HCT116 (cell line): ENCODE measurements at regions not wholly inside any gene's neighbourhood (a gene's known extent, or its start where the extent isn't known, plus 50 kb on each side); places are given as distances from the start of the nearest gene placed in this dataset.

Experiments used
- ATAC-seq: fragments of 200-7000 bp; cut with Tn5 transposase; 2 replicates; pipeline ENCODE4 v1.9.1; 2020; ENCODE audit warnings: mild to moderate bottlenecking, moderate library complexity
- BruUV-seq: library from RNA; stranded (reverse); fragments of 400-500 nt; replicated peaks from 2 replicates; lab custom pipeline; 2021; lab: Mats Ljungman, UMichigan
- CTCF ChIA-PET: fragments of 300-600 bp; sonication (Branson Sonifier 250); formaldehyde crosslinking; loops from one replicate; lab custom pipeline; 2021; ENCODE audit warnings: antibody characterized with exemption; lab: Charles Lee
- POLR2A ChIA-PET: fragments of 300-600, 350-600 bp; sonication (Branson Sonifier 250); formaldehyde crosslinking; loops from one replicate; lab custom pipeline; 2021; ENCODE audit warnings: antibody characterized with exemption; lab: Charles Lee
- RAD21 ChIA-PET, 2 experiments: fragments of 300-600 bp; sonication (Branson Sonifier 250); formaldehyde crosslinking; loops; one replicate each; lab custom pipeline; 2023; ENCODE audit warnings: low total read pairs in 2 of 2; ENCODE audit not compliant: uncharacterized antibody in 2 of 2, unreplicated experiment in 2 of 2, low non-redundant PET in 1 of 2; lab: Charles Lee
- DNase-seq: peaks from one replicate; pipeline ENCODE4 v3.0.0-alpha.2; 2010; ENCODE audit warnings: low read depth, low spot score
- H2AFZ ChIP-seq: fragments of 200-600 bp; shearing (Covaris generic), sonication (generic); 2 replicates; pipeline ENCODE4 v1.6.1; 2017; ENCODE audit warnings: low read depth, mixed run types, mixed read lengths, antibody characterized with exemption, low read length; ENCODE audit not compliant: poor library complexity, severe bottlenecking
- H3K27ac ChIP-seq: 2 replicates; pipeline ENCODE4 v1.5.1; 2012; ENCODE audit warnings: low read depth, low read length
- H3K27me3 ChIP-seq: fragments of 200-600 bp; sonication (generic); 2 replicates; pipeline ENCODE4 v1.6.1; 2016; ENCODE audit warnings: mixed run types, low read length, mixed read lengths; ENCODE audit not compliant: insufficient read depth
- H3K36me3 ChIP-seq, 2 experiments: fragments of 200-500 bp in 1 of 2; fragments of 200-600 bp in 1 of 2; sonication (Bioruptor generic) in 1 of 2; sonication (generic) in 1 of 2; 2 replicates each; pipeline versions ENCODE4 v1.5.1 to v1.6.1; 2014 to 2016; ENCODE audit warnings: low read length in 2 of 2, inconsistent platforms in 1 of 2, mixed read lengths in 1 of 2, mixed run types in 1 of 2; ENCODE audit not compliant: insufficient read depth in 2 of 2, control insufficient read depth in 1 of 2
- H3K4me1 ChIP-seq, 2 experiments: fragments of 200-600 bp in 1 of 2; sonication (generic) in 1 of 2; 2 replicates each; pipeline versions ENCODE4 v1.5.1 to v1.6.1; 2012 to 2017; ENCODE audit warnings: low read length in 2 of 2, inconsistent platforms in 1 of 2, mild to moderate bottlenecking in 1 of 2, mixed read lengths in 1 of 2, mixed run types in 1 of 2, moderate library complexity in 1 of 2; ENCODE audit not compliant: insufficient read depth in 2 of 2, control insufficient read depth in 1 of 2
- H3K4me2 ChIP-seq: fragments of 200-600 bp; sonication (generic); 2 replicates; pipeline ENCODE4 v1.6.1; 2017; ENCODE audit warnings: mixed run types, low read length, mixed read lengths
- H3K4me3 ChIP-seq, 2 experiments: fragments of 200-600 bp in 1 of 2; sonication (generic) in 1 of 2; replicated peaks in 1 of 2; 2 replicates each; pipeline ENCODE4 v1.5.1; 2011 to 2016; ENCODE audit warnings: low read length in 2 of 2, control low read depth in 1 of 2, low read depth in 1 of 2, mild to moderate bottlenecking in 1 of 2, mixed read lengths in 1 of 2, mixed run types in 1 of 2
- H3K79me2 ChIP-seq: fragments of 200-600 bp; sonication (generic); 2 replicates; pipeline ENCODE4 v1.6.1; 2017; ENCODE audit warnings: mild to moderate bottlenecking, mixed run types, low read length, moderate library complexity, mixed read lengths; ENCODE audit not compliant: insufficient read depth
- H3K9ac ChIP-seq: fragments of 200-600 bp; sonication (generic); 2 replicates; pipeline ENCODE4 v1.6.1; 2016; ENCODE audit warnings: low read length, mixed read lengths
- H3K9me2 ChIP-seq: fragments of 200-600 bp; sonication (generic), shearing (Covaris generic); 2 replicates; pipeline ENCODE4 v1.6.1; 2017; ENCODE audit warnings: mixed run types, mild to moderate bottlenecking, moderate library complexity; ENCODE audit not compliant: insufficient read depth
- H3K9me3 ChIP-seq, 2 experiments: fragments of 200-500 bp in 1 of 2; fragments of 200-600 bp in 1 of 2; sonication (Bioruptor generic) in 1 of 2; sonication (generic) in 1 of 2; 2 replicates each; pipeline ENCODE4 v1.6.1; 2014 to 2017; ENCODE audit warnings: low read length in 2 of 2, mixed read lengths in 2 of 2, inconsistent platforms in 1 of 2, low read depth in 1 of 2, mild to moderate bottlenecking in 1 of 2, mixed run types in 1 of 2, moderate library complexity in 1 of 2; ENCODE audit not compliant: control insufficient read depth in 1 of 2, insufficient read depth in 1 of 2
- H4K20me1 ChIP-seq: fragments of 200-600 bp; sonication (generic), shearing (Covaris generic); 2 replicates; pipeline ENCODE4 v1.6.1; 2017; ENCODE audit warnings: mixed run types, mild to moderate bottlenecking, moderate library complexity; ENCODE audit not compliant: insufficient read depth
- POLR2A ChIP-seq: IDR thresholded peaks from 2 replicates; pipeline ENCODE4 v1.7.0; 2011; ENCODE audit warnings: borderline replicate concordance; ENCODE audit not compliant: insufficient read depth, insufficient read length; ENCODE audit errors: extremely low read depth
- SP1 ChIP-seq: IDR thresholded peaks from 2 replicates; pipeline ENCODE4 v1.6.1; 2012; ENCODE audit warnings: low read depth
- TCF7L2 ChIP-seq: IDR thresholded peaks from 2 replicates; pipeline ENCODE4 v1.7.0; 2011; ENCODE audit warnings: borderline replicate concordance, inconsistent platforms; ENCODE audit not compliant: insufficient read depth, insufficient read length; ENCODE audit errors: extremely low read depth
- YY1 ChIP-seq: IDR thresholded peaks from 2 replicates; pipeline ENCODE4 v1.6.1; 2011; ENCODE audit warnings: low read length, low read depth, moderate library complexity, mild to moderate bottlenecking; ENCODE audit not compliant: insufficient replicate concordance; ENCODE audit errors: extremely low read depth
- ZBTB33 ChIP-seq: IDR thresholded peaks from 2 replicates; pipeline ENCODE4 v1.6.1; 2011; ENCODE audit warnings: mild to moderate bottlenecking, low read length, moderate library complexity; ENCODE audit not compliant: insufficient replicate concordance; ENCODE audit errors: extremely low read depth
- ZFX ChIP-seq: fragments of 450-650 bp; IDR thresholded peaks from 2 replicates; pipeline ENCODE4 v1.6.1; 2017
- ZNF274 ChIP-seq: fragments of 200-500 bp; sonication (Bioruptor generic); IDR thresholded peaks from 2 replicates; pipeline ENCODE4 v1.6.1; 2014; ENCODE audit warnings: mild to moderate bottlenecking, low read depth, low read length, inconsistent platforms
- intact Hi-C: fragments of 100-400 bp; cut with micrococcal nuclease; formaldehyde crosslinking; loops from 2 replicates; pipeline ENCODE4 v1.10.0; 2022
- TF ChIP-seq, protein P1 (sequence below): IDR thresholded peaks from 2 replicates; pipeline ENCODE4 v1.6.1; 2012

DNA sequence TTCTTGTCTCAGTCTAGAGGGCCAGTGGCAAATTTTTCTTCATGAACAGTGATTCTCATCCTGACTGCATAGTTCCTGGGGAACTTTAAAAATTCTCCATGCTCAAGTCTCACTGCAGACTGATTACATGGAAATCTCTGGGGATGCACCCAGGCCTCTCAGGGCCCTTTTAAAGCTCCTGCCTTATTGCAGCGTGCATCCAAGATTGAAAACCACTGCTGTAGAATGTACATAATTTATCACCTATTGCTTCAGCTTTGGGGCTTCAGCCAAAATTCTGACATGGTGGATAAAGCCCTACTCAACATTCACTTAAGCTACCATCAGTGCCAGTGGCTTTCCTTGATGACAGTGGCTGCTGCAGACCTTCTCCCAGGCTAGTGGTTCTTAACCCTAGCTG, 143.8 kb downstream of the BTBD3 start:
- no TSS peak for BruUV-seq

More for the DNA sequence above, 143.8 kb downstream of the BTBD3 start:
- no peak overlapping the region for H3K27ac ChIP-seq
- no peaks in the 10 kb centered on the region for H3K79me2 ChIP-seq
- peaks cover 0 to 3% of the 10 kb centered on the region in 2 experiments; a peak in 2 of 4 replicates for H3K9me3 ChIP-seq
- H3K27me3 ChIP-seq = no peaks in the 10 kb centered on the region
- ChIA-PET POLR2A (no interaction called here), CTCF (no interaction called here), RAD21 (no interaction called here)
- H4K20me1 ChIP-seq = no peaks in the 10 kb centered on the region
- H3K9me2 ChIP-seq = no peaks in the 10 kb centered on the region
- no peak overlapping the region for H2AFZ ChIP-seq
- H3K9ac ChIP-seq = no peak overlapping the region
- intact Hi-C loops = no loop called here
- no peaks in the 10 kb centered on the region for H3K4me1 ChIP-seq
- H3K4me2 ChIP-seq = no peak overlapping the region
- TF ChIP-seq YY1 (no peak), ZBTB33 (no peak), TCF7L2 (no peak), POLR2A (no peak), SP1 (no peak), ZFX (no peak), ZNF274 (no peak)
- TF ChIP-seq, protein P1, sequence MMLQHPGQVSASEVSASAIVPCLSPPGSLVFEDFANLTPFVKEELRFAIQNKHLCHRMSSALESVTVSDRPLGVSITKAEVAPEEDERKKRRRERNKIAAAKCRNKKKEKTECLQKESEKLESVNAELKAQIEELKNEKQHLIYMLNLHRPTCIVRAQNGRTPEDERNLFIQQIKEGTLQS = no peak
- H3K4me3 ChIP-seq = no peak overlapping the region
- no peaks in the 10 kb centered on the region for H3K36me3 ChIP-seq
- DNase-seq = no peak
- ATAC-seq = no peak
